ENCODE measurements at regions not wholly inside any gene's neighbourhood (a gene's known extent, or its start where the extent isn't known, plus 50 kb on each side); places are given as distances from the start of the nearest gene placed in this dataset.
A peak's percentile ranks its signal among the peaks of the same experiment; 100 is the strongest.

DNA sequence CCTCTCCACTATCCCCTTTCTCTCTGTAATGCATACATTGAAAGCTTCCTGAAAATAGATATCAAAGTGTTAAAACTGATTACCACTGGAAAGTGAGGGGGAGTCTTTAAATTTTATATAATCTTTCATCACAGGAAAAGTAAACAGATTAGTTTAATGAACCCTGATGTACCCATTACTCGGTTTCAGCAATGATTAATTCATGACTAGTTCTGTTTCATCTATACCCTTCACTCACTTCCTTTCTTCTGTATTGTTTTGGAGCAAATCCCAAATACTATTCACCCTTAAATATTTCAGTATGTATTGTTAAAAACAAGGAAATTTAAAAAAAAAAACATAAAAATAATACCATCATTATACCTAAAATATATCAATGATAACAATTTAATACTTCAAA lies 67.3 kb upstream of the TMCC3 start:
- TF ChIP-seq, protein P1, sequence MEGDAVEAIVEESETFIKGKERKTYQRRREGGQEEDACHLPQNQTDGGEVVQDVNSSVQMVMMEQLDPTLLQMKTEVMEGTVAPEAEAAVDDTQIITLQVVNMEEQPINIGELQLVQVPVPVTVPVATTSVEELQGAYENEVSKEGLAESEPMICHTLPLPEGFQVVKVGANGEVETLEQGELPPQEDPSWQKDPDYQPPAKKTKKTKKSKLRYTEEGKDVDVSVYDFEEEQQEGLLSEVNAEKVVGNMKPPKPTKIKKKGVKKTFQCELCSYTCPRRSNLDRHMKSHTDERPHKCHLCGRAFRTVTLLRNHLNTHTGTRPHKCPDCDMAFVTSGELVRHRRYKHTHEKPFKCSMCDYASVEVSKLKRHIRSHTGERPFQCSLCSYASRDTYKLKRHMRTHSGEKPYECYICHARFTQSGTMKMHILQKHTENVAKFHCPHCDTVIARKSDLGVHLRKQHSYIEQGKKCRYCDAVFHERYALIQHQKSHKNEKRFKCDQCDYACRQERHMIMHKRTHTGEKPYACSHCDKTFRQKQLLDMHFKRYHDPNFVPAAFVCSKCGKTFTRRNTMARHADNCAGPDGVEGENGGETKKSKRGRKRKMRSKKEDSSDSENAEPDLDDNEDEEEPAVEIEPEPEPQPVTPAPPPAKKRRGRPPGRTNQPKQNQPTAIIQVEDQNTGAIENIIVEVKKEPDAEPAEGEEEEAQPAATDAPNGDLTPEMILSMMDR (IDR thresholded peaks at IDR 0.05; ENCODE audit: control extremely low read depth, extremely low read depth, low read depth, missing control alignments) = no peak
- no peak for DNase-seq (ENCODE audit: extremely low spot score)
- ChIA-PET POLR2A (no interaction called here), CTCF (interaction anchor here (1.1 to 2.2 kb wide), 4 partner anchors 10 to 28 kb away, joined by 3 to 14 read pairs (median 4); no protein-coding TSS in a partner anchor)

GRCh38 chr12:94717108-94717507 lies 66.8 kb upstream of the TMCC3 start:
- TF ChIP-seq, protein P1 (IDR thresholded peaks at IDR 0.05; ENCODE audit: control extremely low read depth, extremely low read depth, low read depth, missing control alignments) = no peak
- ChIA-PET CTCF (interaction anchor here (1.1 to 2.2 kb wide), 3 partner anchors 9 to 25 kb away, joined by 3 to 14 read pairs (median 5); no protein-coding TSS in a partner anchor), POLR2A (no interaction called here)
- no peak for DNase-seq (ENCODE audit: extremely low spot score)

DNA sequence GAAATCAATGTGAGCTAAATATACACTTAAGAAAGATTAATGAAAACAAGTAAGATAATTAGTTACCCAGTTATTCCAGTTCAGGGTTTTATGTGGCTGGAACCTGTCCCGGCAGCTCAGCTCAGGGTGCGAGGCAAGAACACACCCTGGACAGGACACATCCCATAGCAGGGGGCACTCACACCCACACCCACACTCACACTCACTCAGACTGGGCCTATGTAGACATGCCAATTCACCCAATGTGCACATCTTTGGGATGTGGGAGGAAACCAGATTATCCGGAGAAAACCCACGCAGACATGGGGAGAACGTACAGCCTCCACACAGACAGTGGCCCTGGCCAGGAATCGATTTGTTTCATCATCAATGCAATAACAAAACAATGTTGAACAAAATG lies 66.0 kb upstream of the TMCC3 start:
- TF ChIP-seq, protein P1 (IDR thresholded peaks at IDR 0.05; ENCODE audit: control extremely low read depth, extremely low read depth, low read depth, missing control alignments) = no peak
- ChIA-PET POLR2A (no interaction called here), CTCF (interaction anchor here (1.1 to 2.2 kb wide), 3 partner anchors 9 to 46 kb away, joined by 3 to 14 read pairs (median 4); no protein-coding TSS in a partner anchor)
- no peak for DNase-seq (ENCODE audit: extremely low spot score)

- ChIA-PET POLR2A (no interaction called here), CTCF (interaction anchor here (0.9 to 1.7 kb wide), 10 partner anchors 8 to 160 kb away, joined by 3 to 5 read pairs (median 3); no protein-coding TSS in a partner anchor)
- no peak for DNase-seq (ENCODE audit: extremely low spot score)
- TF ChIP-seq, protein P1 (IDR thresholded peaks at IDR 0.05; ENCODE audit: control extremely low read depth, extremely low read depth, low read depth, missing control alignments) = no peak
Observed at GRCh38 chr12:94714378-94715114, 64.2 kb upstream of the TMCC3 start.

DNA sequence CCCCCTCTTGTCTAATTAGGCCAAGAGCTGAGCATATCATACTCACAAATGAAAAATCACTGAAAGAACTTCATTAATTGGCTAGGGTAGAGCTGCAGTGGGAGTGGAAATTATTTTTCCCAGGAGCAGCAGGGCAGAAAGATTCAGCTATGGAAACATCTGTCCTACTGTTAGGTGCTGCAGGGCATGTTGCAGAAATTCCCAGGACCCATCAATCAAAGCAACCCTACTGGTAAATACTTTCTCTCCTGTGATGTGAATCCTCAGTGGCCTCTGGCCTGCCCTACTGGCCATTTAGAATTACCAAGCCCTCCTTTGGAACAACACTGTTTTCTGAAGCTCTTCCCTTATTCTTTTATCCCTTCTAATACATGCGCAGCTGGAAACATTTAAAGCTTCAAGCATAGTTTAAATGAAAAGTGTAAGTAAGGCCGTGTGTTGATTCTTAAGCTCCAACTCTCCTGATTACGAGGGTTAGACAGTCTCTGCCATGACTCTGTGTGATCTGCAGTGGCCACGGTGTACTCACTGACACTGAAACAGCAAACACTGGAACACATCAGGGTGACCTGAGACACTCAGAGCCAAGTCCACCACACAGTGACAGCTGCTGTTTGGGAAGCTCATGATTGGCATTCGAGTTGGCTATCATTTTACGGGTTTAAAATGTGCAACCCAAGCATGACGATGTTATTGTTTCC lies 62.6 kb upstream of the TMCC3 start:
- CTCF ChIA-PET = interaction anchor here (0.9 to 1.7 kb wide), 7 partner anchors 8 to 163 kb away, joined by 3 to 6 read pairs (median 3); no protein-coding TSS in a partner anchor
- POLR2A ChIA-PET = no interaction called here
- TF ChIP-seq, protein P1 (IDR thresholded peaks at IDR 0.05; ENCODE audit: control extremely low read depth, extremely low read depth, low read depth, missing control alignments) = no peak
- no peak for DNase-seq (ENCODE audit: extremely low spot score)

DNA sequence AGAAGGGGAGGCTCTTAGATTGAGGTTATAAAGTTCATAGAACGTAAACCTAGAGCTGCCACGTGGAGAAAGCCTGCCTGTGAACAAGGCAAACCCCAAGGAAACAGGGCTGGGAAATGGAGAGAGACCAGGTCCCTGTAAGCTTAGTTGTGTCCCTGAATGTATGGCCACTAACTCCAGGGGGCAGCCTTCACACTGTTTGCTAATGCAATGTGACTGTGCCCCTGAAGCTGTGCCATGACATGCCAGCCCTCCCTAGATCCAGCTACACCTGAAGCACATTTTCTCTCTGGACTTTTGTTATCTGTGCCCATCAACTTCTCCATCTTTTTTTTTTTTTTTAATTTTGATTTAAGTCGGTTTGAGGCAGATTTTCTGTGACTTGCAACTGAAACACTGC lies 60.6 kb upstream of the TMCC3 start:
- ChIA-PET POLR2A (no interaction called here), CTCF (interaction anchor here (0.7 to 2.2 kb wide), 9 partner anchors 8 to 168 kb away, joined by 3 to 13 read pairs (median 4); no protein-coding TSS in a partner anchor)
- TF ChIP-seq, protein P1 (IDR thresholded peaks at IDR 0.05; ENCODE audit: control extremely low read depth, extremely low read depth, low read depth, missing control alignments) = no peak
- DNase-seq (ENCODE audit: extremely low spot score) = peak; percentile 34

Data from GM10248 (cell line).